ENCODE measurements at regions not wholly inside any gene's neighbourhood (a gene's known extent, or its start where the extent isn't known, plus 50 kb on each side); places are given as distances from the start of the nearest gene placed in this dataset.
"Not testable (repeated sequence)": the region's sequence is repeated elsewhere in the genome, so short reads cannot be mapped to it uniquely, and the experiment has no call there.

- DNase-seq, result no peak
Observed at GRCh38 chr18:63071701-63072141, 247.8 kb downstream of the BCL2 start.

GRCh38 chr18:63070767-63071502 lies 248.6 kb downstream of the BCL2 start:
- DNase-seq, result no peak

GRCh38 chr18:63069496-63069895 lies 250.1 kb downstream of the BCL2 start:
- no peak for DNase-seq

GRCh38 chr18:63067939-63068338 lies 251.6 kb downstream of the BCL2 start:
- no peak for DNase-seq

GRCh38 chr18:63065172-63065571 lies 254.4 kb downstream of the BCL2 start:
- DNase-seq, result no peak

- peak; percentile 4 for DNase-seq
Observed at GRCh38 chr18:63063171-63063570, 256.4 kb downstream of the BCL2 start.

GRCh38 chr18:63062246-63062645 lies 257.3 kb downstream of the BCL2 start:
- no peak for DNase-seq

GRCh38 chr18:63061303-63061702 lies 258.3 kb downstream of the BCL2 start:
- no peak for DNase-seq

GRCh38 chr18:63058521-63058920 lies 261.0 kb downstream of the BCL2 start:
- DNase-seq, result no peak

- no peak for DNase-seq
Observed at GRCh38 chr18:63057707-63058106, 261.9 kb downstream of the BCL2 start.

GRCh38 chr18:63054901-63055584 lies 264.5 kb downstream of the BCL2 start:
- no peak for DNase-seq

GRCh38 chr18:63051928-63052327 lies 267.6 kb downstream of the BCL2 start:
- no peak for DNase-seq

GRCh38 chr18:63050667-63051395 lies 268.7 kb downstream of the BCL2 start:
- not testable (repeated sequence) for DNase-seq

GRCh38 chr18:63046375-63046774 lies 273.2 kb downstream of the BCL2 start:
- DNase-seq, result no peak

GRCh38 chr18:63043516-63043915 lies 276.1 kb downstream of the BCL2 start:
- DNase-seq, result no peak

- no peak for DNase-seq
Observed at GRCh38 chr18:63042351-63042750, 277.2 kb downstream of the BCL2 start.

- no peak for DNase-seq
Observed at GRCh38 chr18:63040788-63041410, 278.7 kb downstream of the BCL2 start.

- DNase-seq, result no peak
Observed at GRCh38 chr18:63037491-63037890, 282.1 kb downstream of the BCL2 start.

GRCh38 chr18:63031375-63031774 lies 288.2 kb downstream of the BCL2 start:
- no peak for DNase-seq
